ENCODE measurements at regions not wholly inside any gene's neighbourhood (a gene's known extent, or its start where the extent isn't known, plus 50 kb on each side); places are given as distances from the start of the nearest gene placed in this dataset.

GRCh38 chr4:127261476-127261875 lies 371.3 kb upstream of the INTU start:
- DNase-seq (ENCODE audit: low spot score) = no peak
- Histone ChIP-seq H3K4me1 (ENCODE audit: control insufficient read depth in 4 of 4, insufficient read depth in 4 of 4, low read length in 3 of 4) (no peaks in the 10 kb centered on the region), H3K27ac (ENCODE audit: low read depth in 1 of 2, low read length in 2 of 2) (no peak overlapping the region), H3K36me3 (ENCODE audit: control insufficient read depth in 4 of 4, insufficient read depth in 3 of 4, low read depth in 1 of 4, low read length in 3 of 4) (no peaks in the 10 kb centered on the region), H3K9me3 (ENCODE audit: control insufficient read depth in 4 of 4, low read length in 3 of 4) (no peaks in the 10 kb centered on the region), H3K27me3 (ENCODE audit: control insufficient read depth in 4 of 4, insufficient read depth in 4 of 4, low read length in 3 of 4) (no peaks in the 10 kb centered on the region), H3K9ac (ENCODE audit: low read depth in 1 of 2, low read length in 2 of 2) (no peak overlapping the region), H3K4me3 (ENCODE audit: low read depth in 1 of 3, low read length in 3 of 3) (no peak overlapping the region)
- TF ChIP-seq RXRA (IDR thresholded peaks at IDR 0.05) (no peak), JUND (IDR thresholded peaks at IDR 0.05) (no peak), EGR1 (IDR thresholded peaks at IDR 0.05; ENCODE audit: low read depth in 2 of 2) (no peak), ZBTB33 (IDR thresholded peaks at IDR 0.05) (no peak), TAF1 (conservative IDR thresholded peaks at IDR 0.05) (no peak), YY1 (IDR thresholded peaks at IDR 0.05) (no peak), CTCF (IDR thresholded peaks at IDR 0.05; ENCODE audit: low read depth, low read length, missing input control) (no peak), HNF4G (IDR thresholded peaks at IDR 0.05) (no peak)
- 78% methylated on average over 1 of the region's 1 CpG for WGBS

- H3K9me3 ChIP-seq (ENCODE audit: control insufficient read depth in 4 of 4, low read length in 3 of 4) = peaks cover 0 to under 1% (median 0%) of the 10 kb centered on the region in 4 donors
- H3K36me3 ChIP-seq (ENCODE audit: control insufficient read depth in 4 of 4, insufficient read depth in 3 of 4, low read depth in 1 of 4, low read length in 3 of 4) = no peaks in the 10 kb centered on the region
- H3K4me1 ChIP-seq (ENCODE audit: control insufficient read depth in 4 of 4, insufficient read depth in 4 of 4, low read length in 3 of 4) = no peaks in the 10 kb centered on the region
- 92% methylated on average over 1 of the region's 1 CpG for WGBS
- H3K27me3 ChIP-seq (ENCODE audit: control insufficient read depth in 4 of 4, insufficient read depth in 4 of 4, low read length in 3 of 4) = no peaks in the 10 kb centered on the region
- H3K4me3 ChIP-seq (ENCODE audit: low read depth in 1 of 3, low read length in 3 of 3) = no peak overlapping the region
- TF ChIP-seq YY1 (IDR thresholded peaks at IDR 0.05) (no peak), SP1 (IDR thresholded peaks at IDR 0.05) (no peak), REST (IDR thresholded peaks at IDR 0.05) (no peak), EGR1 (IDR thresholded peaks at IDR 0.05; ENCODE audit: low read depth in 2 of 2) (no peak), MAX (IDR thresholded peaks at IDR 0.05) (no peak), NR2F2 (IDR thresholded peaks at IDR 0.05) (no peak), RAD21 (IDR thresholded peaks at IDR 0.05) (no peak), FOXA1 (IDR thresholded peaks at IDR 0.05) (no peak), ATF3 (IDR thresholded peaks at IDR 0.05) (no peak), RXRA (IDR thresholded peaks at IDR 0.05) (no peak), ZBTB33 (IDR thresholded peaks at IDR 0.05) (no peak), TAF1 (conservative IDR thresholded peaks at IDR 0.05) (no peak), CTCF (IDR thresholded peaks at IDR 0.05; ENCODE audit: low read depth, low read length, missing input control) (no peak), GABPA (IDR thresholded peaks at IDR 0.05 in 1 of 2, conservative IDR thresholded peaks at IDR 0.05 in 1 of 2) (no peak), JUND (IDR thresholded peaks at IDR 0.05) (no peak), FOXA2 (IDR thresholded peaks at IDR 0.05) (no peak), HNF4A (conservative IDR thresholded peaks at IDR 0.05) (no peak), HNF4G (IDR thresholded peaks at IDR 0.05) (no peak)
- H3K9ac ChIP-seq (ENCODE audit: low read depth in 1 of 2, low read length in 2 of 2) = no peak overlapping the region
- DNase-seq (ENCODE audit: low spot score) = no peak
- H3K27ac ChIP-seq (ENCODE audit: low read depth in 1 of 2, low read length in 2 of 2) = no peak overlapping the region
Observed at GRCh38 chr4:127268367-127268766, 364.4 kb upstream of the INTU start.
